ENCODE measurements at regions not wholly inside any gene's neighbourhood (a gene's known extent, or its start where the extent isn't known, plus 50 kb on each side); places are given as distances from the start of the nearest gene placed in this dataset.

DNA sequence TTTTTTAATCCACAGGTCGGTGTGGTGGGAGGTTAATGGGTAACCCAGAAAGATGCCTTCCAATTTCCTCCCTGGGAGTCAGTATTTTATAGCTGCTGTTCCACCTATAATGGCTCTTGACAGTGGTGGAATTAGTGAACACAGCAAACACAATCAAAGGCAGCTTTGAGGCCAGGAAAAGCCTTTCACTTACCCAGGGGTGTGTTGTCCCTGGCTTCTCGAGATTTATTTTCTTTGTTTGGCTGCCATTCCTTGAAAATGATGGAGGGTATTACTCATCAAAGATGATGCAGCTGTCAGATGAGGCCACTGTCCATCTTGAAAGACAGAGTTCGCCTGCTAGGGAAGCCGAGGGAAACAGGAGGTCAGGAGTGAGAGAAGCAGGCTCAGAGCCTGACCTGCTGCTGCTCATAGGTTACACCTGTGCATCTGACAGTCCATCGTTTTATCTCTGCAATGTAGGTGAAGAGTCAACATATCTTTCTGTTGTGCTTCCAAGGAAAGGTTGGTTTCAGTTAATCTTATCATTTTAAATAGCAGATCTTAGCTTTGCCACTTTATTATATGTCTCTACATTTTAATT, 221.6 kb downstream of the XPNPEP1 start:
- H3K4me1 ChIP-seq (ENCODE audit: control insufficient read depth in 2 of 2, insufficient read depth in 2 of 2, low read length in 1 of 2), result no peaks in the 10 kb centered on the region
- no peaks in the 10 kb centered on the region for H3K36me3 ChIP-seq (ENCODE audit: control insufficient read depth in 2 of 2, insufficient read depth in 2 of 2, low read length in 1 of 2)
- H3K4me3 ChIP-seq (ENCODE audit: low read depth in 1 of 2, low read length in 2 of 2), result no peak overlapping the region
- H3K27ac ChIP-seq (ENCODE audit: low read depth in 2 of 2, low read length in 1 of 2), result no peak overlapping the region
- 56 to 58% methylated on average over 5 of the region's 5 CpGs for WGBS, 2 donors
- H3K9me3 ChIP-seq (ENCODE audit: control insufficient read depth in 2 of 2, insufficient read depth in 1 of 2, low read depth in 1 of 2, low read length in 1 of 2), result peaks cover 3 to 6% of the 10 kb centered on the region in 2 donors
- no peaks in the 10 kb centered on the region for H3K27me3 ChIP-seq (ENCODE audit: control insufficient read depth in 1 of 2, insufficient read depth in 2 of 2, low read length in 2 of 2)

DNA sequence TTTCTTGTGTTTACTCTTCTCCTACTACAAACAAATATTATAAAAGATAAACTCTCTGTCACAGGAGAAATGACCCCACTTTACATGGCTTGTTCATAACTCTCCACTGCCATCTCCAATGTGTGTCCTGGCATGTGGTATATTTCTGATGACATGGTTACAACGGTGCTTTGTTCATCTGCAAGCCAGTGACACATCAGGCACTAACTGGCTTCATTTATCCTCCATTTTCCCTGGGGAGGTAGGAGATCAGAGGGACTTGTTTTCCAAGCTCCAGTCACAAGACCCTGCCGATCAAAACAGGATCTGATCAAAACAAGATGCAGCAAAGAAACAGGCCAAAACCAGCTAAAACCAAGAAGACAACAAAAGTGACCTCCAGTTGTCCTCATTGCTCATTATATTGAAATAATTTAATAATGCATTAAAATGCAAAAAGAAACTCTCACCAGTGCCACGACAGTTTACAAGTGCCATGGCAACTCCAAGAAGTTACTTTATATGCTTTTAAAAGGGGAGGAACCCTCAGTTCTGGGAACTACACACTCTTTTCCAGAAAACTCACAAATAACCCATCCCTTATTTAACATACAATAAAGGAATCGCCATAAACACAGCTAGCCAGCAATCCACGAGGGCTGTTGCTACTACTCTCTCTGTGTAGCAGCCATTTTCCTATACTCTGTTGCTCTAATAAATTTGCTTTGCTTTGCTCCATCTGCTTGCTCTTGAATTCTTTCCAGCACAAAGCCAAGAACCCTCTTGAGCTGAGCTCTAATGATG, 224.2 kb downstream of the XPNPEP1 start:
- no peaks in the 10 kb centered on the region for H3K27me3 ChIP-seq (ENCODE audit: control insufficient read depth in 1 of 2, insufficient read depth in 2 of 2, low read length in 2 of 2)
- H3K9me3 ChIP-seq (ENCODE audit: control insufficient read depth in 2 of 2, insufficient read depth in 1 of 2, low read depth in 1 of 2, low read length in 1 of 2), result peaks cover 3 to 6% of the 10 kb centered on the region in 2 donors
- no peak overlapping the region for H3K4me3 ChIP-seq (ENCODE audit: low read depth in 1 of 2, low read length in 2 of 2)
- H3K27ac ChIP-seq (ENCODE audit: low read depth in 2 of 2, low read length in 1 of 2), result no peak overlapping the region
- H3K36me3 ChIP-seq (ENCODE audit: control insufficient read depth in 2 of 2, insufficient read depth in 2 of 2, low read length in 1 of 2), result no peaks in the 10 kb centered on the region
- WGBS, 2 donors, result 63 to 66% methylated on average over 5 of the region's 5 CpGs
- H3K4me1 ChIP-seq (ENCODE audit: control insufficient read depth in 2 of 2, insufficient read depth in 2 of 2, low read length in 1 of 2), result no peaks in the 10 kb centered on the region

DNA sequence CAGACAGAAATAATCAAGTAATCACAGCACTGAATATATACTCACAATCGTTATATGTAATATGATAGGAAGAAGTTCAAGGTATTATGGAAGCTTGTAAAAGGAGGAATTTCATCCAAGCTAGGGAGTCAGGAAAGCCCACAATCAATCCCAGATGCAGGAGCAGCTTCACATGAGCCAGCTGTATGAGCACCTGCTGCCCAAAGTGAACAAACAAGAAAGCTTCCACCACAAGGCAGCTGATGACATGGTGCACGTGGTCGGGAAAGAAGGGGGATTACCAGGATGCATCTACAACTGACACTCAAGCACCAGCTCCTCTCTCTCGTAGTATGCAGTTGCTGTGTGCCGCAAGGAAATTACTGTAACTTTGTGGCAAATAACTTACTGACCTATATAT, 225.2 kb downstream of the XPNPEP1 start:
- Histone ChIP-seq H3K27me3 (ENCODE audit: control insufficient read depth in 1 of 2, insufficient read depth in 2 of 2, low read length in 2 of 2) (no peaks in the 10 kb centered on the region), H3K36me3 (ENCODE audit: control insufficient read depth in 2 of 2, insufficient read depth in 2 of 2, low read length in 1 of 2) (no peaks in the 10 kb centered on the region), H3K9me3 (ENCODE audit: control insufficient read depth in 2 of 2, insufficient read depth in 1 of 2, low read depth in 1 of 2, low read length in 1 of 2) (peaks cover 3 to 6% of the 10 kb centered on the region in 2 donors), H3K27ac (ENCODE audit: low read depth in 2 of 2, low read length in 1 of 2) (no peak overlapping the region), H3K4me1 (ENCODE audit: control insufficient read depth in 2 of 2, insufficient read depth in 2 of 2, low read length in 1 of 2) (no peaks in the 10 kb centered on the region), H3K4me3 (ENCODE audit: low read depth in 1 of 2, low read length in 2 of 2) (no peak overlapping the region)
- 61 to 73% methylated on average over 5 of the region's 5 CpGs for WGBS, 2 donors

DNA sequence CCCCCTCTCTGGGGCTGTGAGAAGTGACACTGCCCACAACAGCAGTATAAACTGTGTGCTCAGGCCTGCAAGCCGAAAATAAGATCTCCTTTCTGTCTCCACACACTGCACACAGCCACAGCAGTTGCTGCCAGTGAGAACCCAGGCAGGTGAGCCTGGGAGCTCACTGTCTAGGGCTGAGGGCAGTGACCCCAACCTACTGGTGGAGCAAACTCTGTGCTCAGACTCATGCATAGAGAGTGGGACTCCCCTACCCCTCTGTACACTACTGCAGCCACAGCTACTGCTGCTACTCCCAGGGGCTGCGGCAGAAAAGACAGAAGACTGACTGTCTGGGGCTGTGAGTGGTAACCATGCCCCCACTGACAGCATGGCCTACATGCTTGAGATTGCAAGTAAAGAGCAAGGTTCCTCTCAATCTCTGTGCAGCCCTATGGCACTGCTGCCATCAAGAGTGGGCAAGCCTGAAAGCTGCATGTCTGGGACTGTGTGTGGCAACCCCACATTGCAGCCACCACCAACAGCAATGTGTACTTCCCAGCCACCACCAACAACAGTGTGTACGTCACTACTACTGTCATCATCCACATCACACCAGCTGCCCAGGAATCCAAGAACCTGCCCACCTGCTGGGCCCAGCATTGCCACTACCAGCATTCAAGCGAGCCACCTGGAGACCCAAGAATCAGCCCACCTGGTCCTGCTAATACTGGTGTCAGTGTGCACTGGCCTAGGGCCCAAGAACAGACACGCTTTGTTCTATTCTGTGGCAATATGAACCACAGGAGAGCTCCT, 226.1 kb downstream of the XPNPEP1 start:
- no peaks in the 10 kb centered on the region for H3K36me3 ChIP-seq (ENCODE audit: control insufficient read depth in 2 of 2, insufficient read depth in 2 of 2, low read length in 1 of 2)
- 75 to 81% methylated on average over 5 of the region's 5 CpGs for whole genome bisulfite sequencing, 2 donors
- H3K27me3 ChIP-seq (ENCODE audit: control insufficient read depth in 1 of 2, insufficient read depth in 2 of 2, low read length in 2 of 2), result no peaks in the 10 kb centered on the region
- no peak overlapping the region for H3K4me3 ChIP-seq (ENCODE audit: low read depth in 1 of 2, low read length in 2 of 2)
- no peak overlapping the region for H3K27ac ChIP-seq (ENCODE audit: low read depth in 2 of 2, low read length in 1 of 2)
- peaks cover 3 to 6% of the 10 kb centered on the region in 2 donors for H3K9me3 ChIP-seq (ENCODE audit: control insufficient read depth in 2 of 2, insufficient read depth in 1 of 2, low read depth in 1 of 2, low read length in 1 of 2)
- no peaks in the 10 kb centered on the region for H3K4me1 ChIP-seq (ENCODE audit: control insufficient read depth in 2 of 2, insufficient read depth in 2 of 2, low read length in 1 of 2)

DNA sequence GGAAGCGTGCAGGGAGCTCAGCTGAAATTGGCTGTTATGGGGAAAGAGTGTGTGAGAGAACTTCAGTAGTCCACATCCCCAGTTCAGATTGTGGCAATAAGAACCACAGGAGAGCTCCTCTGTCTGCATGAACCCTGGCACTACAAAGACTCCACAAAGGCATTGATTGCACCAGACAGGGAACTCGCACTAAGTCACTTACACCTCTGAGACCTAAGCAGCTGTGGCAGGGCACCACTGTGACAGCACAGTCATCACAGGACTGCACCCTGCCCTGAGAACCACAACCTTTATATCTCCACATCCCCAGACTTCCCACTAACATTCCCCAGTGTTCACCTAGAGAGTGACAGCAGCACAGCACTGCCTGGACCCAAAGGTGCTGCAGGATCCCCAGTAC, 226.8 kb downstream of the XPNPEP1 start:
- WGBS, 2 donors, result 62 to 80% methylated on average over 2 of the region's 2 CpGs
- peaks cover 3 to 6% of the 10 kb centered on the region in 2 donors for H3K9me3 ChIP-seq (ENCODE audit: control insufficient read depth in 2 of 2, insufficient read depth in 1 of 2, low read depth in 1 of 2, low read length in 1 of 2)
- no peaks in the 10 kb centered on the region for H3K36me3 ChIP-seq (ENCODE audit: control insufficient read depth in 2 of 2, insufficient read depth in 2 of 2, low read length in 1 of 2)
- no peak overlapping the region for H3K4me3 ChIP-seq (ENCODE audit: low read depth in 1 of 2, low read length in 2 of 2)
- H3K27me3 ChIP-seq (ENCODE audit: control insufficient read depth in 1 of 2, insufficient read depth in 2 of 2, low read length in 2 of 2), result no peaks in the 10 kb centered on the region
- H3K27ac ChIP-seq (ENCODE audit: low read depth in 2 of 2, low read length in 1 of 2), result no peak overlapping the region
- H3K4me1 ChIP-seq (ENCODE audit: control insufficient read depth in 2 of 2, insufficient read depth in 2 of 2, low read length in 1 of 2), result no peaks in the 10 kb centered on the region

DNA sequence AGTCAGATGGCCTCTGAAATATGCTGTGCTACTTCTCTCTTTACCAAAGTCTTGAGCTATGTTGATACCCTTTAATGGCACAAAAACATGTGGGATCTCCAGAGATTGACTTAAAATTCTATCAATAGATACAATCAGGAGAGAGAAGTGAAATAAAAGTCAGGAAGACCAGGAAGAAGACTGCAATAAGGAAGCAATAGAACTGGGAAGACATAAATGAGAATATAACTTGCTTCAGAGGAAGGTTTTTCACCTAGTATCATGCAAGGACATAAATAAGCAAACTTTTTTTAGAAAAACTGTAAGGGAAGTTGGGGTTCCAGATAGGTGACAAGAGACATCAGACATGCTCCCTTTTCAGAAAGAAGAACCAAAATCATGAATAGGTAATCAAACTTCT, 227.3 kb downstream of the XPNPEP1 start:
- peaks cover 3 to 6% of the 10 kb centered on the region in 2 donors for H3K9me3 ChIP-seq (ENCODE audit: control insufficient read depth in 2 of 2, insufficient read depth in 1 of 2, low read depth in 1 of 2, low read length in 1 of 2)
- no peaks in the 10 kb centered on the region for H3K27me3 ChIP-seq (ENCODE audit: control insufficient read depth in 1 of 2, insufficient read depth in 2 of 2, low read length in 2 of 2)
- H3K4me1 ChIP-seq (ENCODE audit: control insufficient read depth in 2 of 2, insufficient read depth in 2 of 2, low read length in 1 of 2), result no peaks in the 10 kb centered on the region
- H3K27ac ChIP-seq (ENCODE audit: low read depth in 2 of 2, low read length in 1 of 2), result no peak overlapping the region
- H3K36me3 ChIP-seq (ENCODE audit: control insufficient read depth in 2 of 2, insufficient read depth in 2 of 2, low read length in 1 of 2), result no peaks in the 10 kb centered on the region
- no peak overlapping the region for H3K4me3 ChIP-seq (ENCODE audit: low read depth in 1 of 2, low read length in 2 of 2)

DNA sequence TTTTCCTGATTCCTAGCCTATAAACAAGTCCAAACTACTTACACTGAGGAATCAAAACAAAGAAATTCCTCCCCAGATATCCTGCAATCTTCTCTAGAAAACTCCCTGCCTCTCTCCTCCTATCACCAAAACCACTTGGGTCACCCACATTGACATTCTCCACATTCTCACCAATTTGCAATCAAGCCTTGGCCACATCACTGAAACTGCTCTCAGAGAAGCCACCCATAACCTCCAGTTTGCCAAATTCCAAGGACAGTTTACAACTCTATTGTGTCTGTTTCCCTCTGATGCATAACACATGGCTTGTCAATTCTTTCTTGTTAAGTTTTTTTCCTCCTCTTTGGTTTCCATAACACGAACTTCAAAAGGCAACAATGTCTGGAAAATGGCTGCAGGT, 233.5 kb downstream of the XPNPEP1 start:
- WGBS, 2 donors, result 4 to 13% methylated on average over 1 of the region's 1 CpG
- H3K4me3 ChIP-seq (ENCODE audit: low read depth in 1 of 2, low read length in 2 of 2), result no peak overlapping the region
- H3K27ac ChIP-seq (ENCODE audit: low read depth in 2 of 2, low read length in 1 of 2), result no peak overlapping the region
- H3K4me1 ChIP-seq (ENCODE audit: control insufficient read depth in 2 of 2, insufficient read depth in 2 of 2, low read length in 1 of 2), result no peaks in the 10 kb centered on the region
- no peaks in the 10 kb centered on the region for H3K27me3 ChIP-seq (ENCODE audit: control insufficient read depth in 1 of 2, insufficient read depth in 2 of 2, low read length in 2 of 2)
- H3K9me3 ChIP-seq (ENCODE audit: control insufficient read depth in 2 of 2, insufficient read depth in 1 of 2, low read depth in 1 of 2, low read length in 1 of 2), result no peaks in the 10 kb centered on the region
- no peaks in the 10 kb centered on the region for H3K36me3 ChIP-seq (ENCODE audit: control insufficient read depth in 2 of 2, insufficient read depth in 2 of 2, low read length in 1 of 2)

DNA sequence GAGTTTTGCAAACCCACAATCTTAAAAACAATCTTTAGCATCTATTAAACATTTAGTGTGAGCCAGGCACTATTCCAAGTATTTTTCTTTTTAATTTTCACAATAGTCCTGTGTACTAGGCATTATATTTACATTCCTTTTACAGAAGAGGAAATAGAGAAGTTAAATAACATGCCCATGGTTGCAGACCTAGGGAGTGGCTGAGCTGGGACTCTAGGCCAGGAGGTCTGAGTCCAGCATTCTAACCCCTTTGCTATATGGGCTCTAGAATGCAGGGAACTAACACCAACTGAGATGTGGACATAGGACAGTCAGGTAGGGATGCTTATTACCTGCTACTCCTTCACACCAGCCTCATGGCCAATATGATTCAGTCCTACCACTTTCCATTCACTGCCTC, 243.8 kb downstream of the XPNPEP1 start:
- Histone ChIP-seq H3K4me1 (ENCODE audit: control insufficient read depth in 2 of 2, insufficient read depth in 2 of 2, low read length in 1 of 2) (no peaks in the 10 kb centered on the region), H3K4me3 (ENCODE audit: low read depth in 1 of 2, low read length in 2 of 2) (no peak overlapping the region), H3K27ac (ENCODE audit: low read depth in 2 of 2, low read length in 1 of 2) (no peak overlapping the region), H3K9me3 (ENCODE audit: control insufficient read depth in 2 of 2, insufficient read depth in 1 of 2, low read depth in 1 of 2, low read length in 1 of 2) (no peaks in the 10 kb centered on the region), H3K27me3 (ENCODE audit: control insufficient read depth in 1 of 2, insufficient read depth in 2 of 2, low read length in 2 of 2) (no peaks in the 10 kb centered on the region), H3K36me3 (ENCODE audit: control insufficient read depth in 2 of 2, insufficient read depth in 2 of 2, low read length in 1 of 2) (no peaks in the 10 kb centered on the region)

DNA sequence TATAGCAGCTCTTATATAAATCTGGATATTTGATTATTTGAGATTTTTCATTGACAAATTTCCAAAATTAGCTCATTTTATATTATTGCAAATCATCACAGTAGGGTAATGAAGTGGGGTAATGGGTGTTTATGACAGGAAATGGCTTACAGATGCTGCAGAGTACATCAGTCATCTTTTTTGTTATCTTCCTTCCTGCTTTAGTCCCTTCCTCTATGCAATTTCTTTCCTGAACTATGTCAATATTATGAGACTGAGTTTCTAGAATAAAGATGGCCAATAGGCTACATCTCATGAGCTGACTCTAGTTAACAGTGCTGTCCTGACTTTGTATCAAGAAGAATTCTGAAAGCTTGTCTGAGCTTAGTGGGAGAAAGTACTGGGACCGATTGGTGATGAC, 244.5 kb downstream of the XPNPEP1 start:
- Histone ChIP-seq H3K4me3 (ENCODE audit: low read depth in 1 of 2, low read length in 2 of 2) (no peak overlapping the region), H3K36me3 (ENCODE audit: control insufficient read depth in 2 of 2, insufficient read depth in 2 of 2, low read length in 1 of 2) (no peaks in the 10 kb centered on the region), H3K27ac (ENCODE audit: low read depth in 2 of 2, low read length in 1 of 2) (no peak overlapping the region), H3K4me1 (ENCODE audit: control insufficient read depth in 2 of 2, insufficient read depth in 2 of 2, low read length in 1 of 2) (no peaks in the 10 kb centered on the region), H3K27me3 (ENCODE audit: control insufficient read depth in 1 of 2, insufficient read depth in 2 of 2, low read length in 2 of 2) (no peaks in the 10 kb centered on the region), H3K9me3 (ENCODE audit: control insufficient read depth in 2 of 2, insufficient read depth in 1 of 2, low read depth in 1 of 2, low read length in 1 of 2) (no peaks in the 10 kb centered on the region)
- 78 to 83% methylated on average over 1 of the region's 1 CpG for WGBS, 2 donors
